Type B pancreatic cell (in vitro differentiated cells): ENCODE measurements at regions not wholly inside any gene's neighbourhood (a gene's known extent, or its start where the extent isn't known, plus 50 kb on each side); places are given as distances from the start of the nearest gene placed in this dataset.
"Not testable (repeated sequence)": the region's sequence is repeated elsewhere in the genome, so short reads cannot be mapped to it uniquely, and the experiment has no call there.

Experiments used
- DNase-seq: peaks from one replicate; pipeline ENCODE4 v3.0.0; 2021; ENCODE audit warnings: mixed read lengths; ENCODE audit not compliant: unreplicated experiment; ENCODE audit errors: extremely low spot score
- H3K27ac Mint-ChIP-seq: 2 replicates; pipeline ENCODE4 v1.8.0; 2021; ENCODE audit warnings: mild to moderate bottlenecking, mixed read lengths
- H3K27me3 Mint-ChIP-seq: 2 replicates; pipeline ENCODE4 v1.8.0; 2021; ENCODE audit warnings: mixed read lengths
- H3K36me3 Mint-ChIP-seq: 2 replicates; pipeline ENCODE4 v1.8.0; 2021; ENCODE audit warnings: mixed read lengths
- H3K4me1 Mint-ChIP-seq: one replicate; pipeline ENCODE4 v1.8.0; 2021; ENCODE audit warnings: mixed read lengths; ENCODE audit not compliant: unreplicated experiment
- H3K4me3 Mint-ChIP-seq: 2 replicates; pipeline ENCODE4 v1.8.0; 2021; ENCODE audit warnings: mild to moderate bottlenecking, mixed read lengths
- H3K9me3 Mint-ChIP-seq: 2 replicates; pipeline ENCODE4 v1.8.0; 2021; ENCODE audit warnings: mixed read lengths
- CTCF ChIP-seq: fragments of 200-600 bp; sonication (generic); conservative IDR thresholded peaks from 2 replicates; pipeline ENCODE4 v1.5.0; 2021; ENCODE audit warnings: antibody characterized with exemption, mild to moderate bottlenecking

GRCh38 chr13:74557870-74558269 lies 423.7 kb upstream of the KLF12 start:
- TF ChIP-seq CTCF = no peak
- H3K27me3 Mint-ChIP-seq = no peaks in the 10 kb centered on the region
- peaks cover 10% of the 10 kb centered on the region for H3K36me3 Mint-ChIP-seq
- no peak for DNase-seq
- H3K4me1 Mint-ChIP-seq = peaks cover 28% of the 10 kb centered on the region
- no peak overlapping the region for H3K27ac Mint-ChIP-seq
- peaks cover 17% of the 10 kb centered on the region for H3K9me3 Mint-ChIP-seq
- H3K4me3 Mint-ChIP-seq = no peak overlapping the region

DNA sequence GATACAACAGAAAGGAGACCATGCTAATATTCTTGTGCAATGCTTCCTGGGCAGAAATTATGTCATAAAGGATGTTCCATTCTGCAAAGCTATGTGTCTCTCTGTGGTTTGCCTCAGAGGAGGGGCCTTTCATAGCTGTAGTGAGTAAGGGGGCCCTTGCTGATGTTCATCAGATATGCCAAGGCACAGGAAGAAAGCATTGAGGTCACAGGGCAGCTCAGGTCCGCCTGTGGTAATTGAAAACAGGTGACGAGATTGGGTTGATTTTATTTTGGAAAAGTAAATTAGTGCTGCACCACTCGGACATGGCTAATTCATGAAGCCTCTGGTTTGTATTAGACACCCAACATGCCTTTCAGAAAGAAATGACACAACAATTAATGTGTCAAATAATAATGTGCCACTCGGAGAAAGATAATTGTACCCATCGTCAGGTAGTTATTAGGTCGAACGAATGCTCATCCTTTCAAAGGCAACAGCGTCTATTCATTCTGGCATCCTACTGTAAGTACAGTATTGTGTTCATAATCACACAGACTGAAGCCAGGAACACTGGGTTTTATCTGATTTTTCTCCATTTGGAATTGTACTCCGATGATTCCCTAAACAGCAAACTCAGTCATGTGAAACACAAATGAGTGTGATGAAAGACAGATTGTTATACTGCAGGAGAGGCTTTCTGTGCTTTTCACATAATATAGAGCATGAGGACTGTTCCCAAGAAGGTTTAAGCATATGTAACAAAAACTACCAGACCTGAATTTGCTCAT lies 421.6 kb upstream of the KLF12 start:
- peak overlapping the region; percentile 24 for H3K27ac Mint-ChIP-seq
- peaks cover 28% of the 10 kb centered on the region for H3K4me1 Mint-ChIP-seq
- H3K36me3 Mint-ChIP-seq = peaks cover 10% of the 10 kb centered on the region

DNA sequence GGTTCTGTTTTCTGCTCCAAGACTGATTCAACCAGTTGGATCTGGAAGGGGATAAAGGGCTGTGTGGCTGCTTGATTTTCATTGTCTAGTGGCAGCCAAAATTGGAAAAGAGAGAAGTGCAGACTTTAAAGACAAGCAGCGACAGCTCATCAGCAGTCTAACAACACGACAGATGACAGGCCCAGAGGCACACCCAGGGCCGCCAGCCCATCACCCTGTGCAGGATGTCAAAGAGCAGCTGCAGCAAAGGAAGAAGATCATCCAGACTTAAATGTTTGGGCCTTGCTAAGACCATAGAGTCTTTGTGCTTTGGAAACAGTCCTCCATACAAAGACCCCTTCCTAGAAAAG lies 421.0 kb upstream of the KLF12 start:
- Mint-ChIP-seq H3K4me3 (no peak overlapping the region), H3K9me3 (peaks cover 10% of the 10 kb centered on the region), H3K36me3 (peaks cover 7% of the 10 kb centered on the region), H3K4me1 (peaks cover 23% of the 10 kb centered on the region), H3K27ac (peak overlapping the region; percentile 14), H3K27me3 (no peaks in the 10 kb centered on the region)
- TF ChIP-seq CTCF = no peak
- DNase-seq = no peak

More for the DNA sequence above, 421.6 kb upstream of the KLF12 start:
- Mint-ChIP-seq H3K9me3 (peaks cover 14% of the 10 kb centered on the region), H3K27me3 (no peaks in the 10 kb centered on the region), H3K4me3 (no peak overlapping the region)
- DNase-seq = no peak
- no peak for TF ChIP-seq CTCF

DNA sequence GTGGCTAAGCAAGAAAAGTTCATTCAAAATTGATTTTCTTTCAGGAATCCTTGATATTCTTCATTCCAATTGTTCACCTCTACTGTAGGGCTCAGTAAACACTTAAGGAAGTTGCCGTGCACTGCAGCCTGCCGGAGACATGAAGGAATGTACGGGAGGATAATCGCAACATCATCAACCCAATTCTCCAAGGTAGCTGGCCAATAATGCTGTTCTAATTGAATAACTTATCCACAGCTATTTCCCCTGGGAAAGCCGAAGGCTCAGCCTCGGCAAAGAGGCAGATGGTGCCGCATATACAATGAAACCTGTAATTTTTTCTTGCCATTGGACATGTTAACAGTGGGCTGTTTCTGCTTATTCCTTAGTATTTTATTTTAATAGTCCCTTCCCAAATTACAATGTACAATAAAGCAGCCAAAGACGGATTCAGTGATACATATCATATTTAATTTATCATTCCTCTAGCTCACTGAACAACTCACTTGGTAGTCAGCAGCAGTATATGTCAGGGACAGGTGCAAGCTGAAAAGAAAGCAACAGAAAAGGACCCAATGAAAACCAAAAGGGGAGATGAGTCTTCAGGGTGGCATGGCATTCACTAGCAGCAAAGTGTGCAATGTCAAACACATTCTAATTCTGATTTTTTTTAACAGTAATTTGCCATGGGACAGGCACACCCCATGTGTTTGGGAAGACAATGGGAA lies 420.5 kb upstream of the KLF12 start:
- peaks cover 22% of the 10 kb centered on the region for H3K4me1 Mint-ChIP-seq
- H3K27ac Mint-ChIP-seq = peak overlapping the region; percentile 14
- peaks cover 6% of the 10 kb centered on the region for H3K9me3 Mint-ChIP-seq
- H3K27me3 Mint-ChIP-seq = no peaks in the 10 kb centered on the region
- no peak for DNase-seq
- H3K4me3 Mint-ChIP-seq = no peak overlapping the region
- peaks cover 6% of the 10 kb centered on the region for H3K36me3 Mint-ChIP-seq
- TF ChIP-seq CTCF = no peak

GRCh38 chr13:74550039-74550438 lies 415.8 kb upstream of the KLF12 start:
- no peaks in the 10 kb centered on the region for H3K36me3 Mint-ChIP-seq
- TF ChIP-seq CTCF = no peak
- no peak overlapping the region for H3K27ac Mint-ChIP-seq
- DNase-seq = no peak
- peaks cover 6% of the 10 kb centered on the region for H3K4me1 Mint-ChIP-seq
- no peak overlapping the region for H3K4me3 Mint-ChIP-seq
- no peaks in the 10 kb centered on the region for H3K27me3 Mint-ChIP-seq
- no peaks in the 10 kb centered on the region for H3K9me3 Mint-ChIP-seq

DNA sequence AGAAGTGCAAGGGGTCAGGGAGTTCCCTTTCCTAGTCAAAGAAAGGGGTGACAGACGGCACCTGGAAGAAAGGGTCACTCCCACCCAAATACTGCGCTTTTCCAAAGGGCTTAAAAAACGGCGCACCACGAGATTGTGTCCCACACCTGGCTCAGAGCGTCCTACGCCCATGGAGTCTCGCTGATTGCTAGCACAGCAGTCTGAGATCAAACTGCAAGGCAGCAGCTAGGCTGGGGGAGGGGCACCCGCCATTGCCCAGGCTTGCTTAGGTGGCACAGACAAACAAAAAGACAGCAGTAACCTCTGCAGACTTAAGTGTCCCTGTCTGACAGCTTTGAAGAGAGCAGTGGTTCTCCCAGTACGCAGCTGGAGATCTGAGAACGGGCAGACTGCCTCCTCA lies 402.4 kb upstream of the KLF12 start:
- not testable (repeated sequence) for H3K9me3 Mint-ChIP-seq, H3K36me3 Mint-ChIP-seq, DNase-seq, H3K27me3 Mint-ChIP-seq, H3K27ac Mint-ChIP-seq, H3K4me3 Mint-ChIP-seq, H3K4me1 Mint-ChIP-seq
